ENCODE measurements at regions not wholly inside any gene's neighbourhood (a gene's known extent, or its start where the extent isn't known, plus 50 kb on each side); places are given as distances from the start of the nearest gene placed in this dataset.

DNA sequence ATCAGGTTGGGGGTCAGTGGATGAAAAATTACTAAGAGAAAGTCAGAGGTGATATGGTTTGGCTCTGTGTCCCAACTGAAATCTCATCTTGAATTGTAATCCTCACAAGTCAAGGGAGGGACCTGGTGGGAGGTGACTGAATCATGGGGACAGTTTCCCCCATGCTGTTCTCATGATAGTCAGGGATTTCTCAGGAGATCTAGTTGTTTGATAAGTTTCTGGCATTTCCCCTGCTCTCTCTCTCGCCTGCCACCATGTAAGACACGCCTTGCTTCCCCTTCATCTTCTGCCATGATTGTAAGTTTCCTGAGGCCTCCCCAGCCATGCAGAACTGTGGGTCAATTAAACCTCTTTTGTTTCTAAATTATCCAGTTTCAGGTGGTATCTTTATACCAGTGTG lies 945.8 kb upstream of the CRIM1 start:
- TF ChIP-seq, protein P1, sequence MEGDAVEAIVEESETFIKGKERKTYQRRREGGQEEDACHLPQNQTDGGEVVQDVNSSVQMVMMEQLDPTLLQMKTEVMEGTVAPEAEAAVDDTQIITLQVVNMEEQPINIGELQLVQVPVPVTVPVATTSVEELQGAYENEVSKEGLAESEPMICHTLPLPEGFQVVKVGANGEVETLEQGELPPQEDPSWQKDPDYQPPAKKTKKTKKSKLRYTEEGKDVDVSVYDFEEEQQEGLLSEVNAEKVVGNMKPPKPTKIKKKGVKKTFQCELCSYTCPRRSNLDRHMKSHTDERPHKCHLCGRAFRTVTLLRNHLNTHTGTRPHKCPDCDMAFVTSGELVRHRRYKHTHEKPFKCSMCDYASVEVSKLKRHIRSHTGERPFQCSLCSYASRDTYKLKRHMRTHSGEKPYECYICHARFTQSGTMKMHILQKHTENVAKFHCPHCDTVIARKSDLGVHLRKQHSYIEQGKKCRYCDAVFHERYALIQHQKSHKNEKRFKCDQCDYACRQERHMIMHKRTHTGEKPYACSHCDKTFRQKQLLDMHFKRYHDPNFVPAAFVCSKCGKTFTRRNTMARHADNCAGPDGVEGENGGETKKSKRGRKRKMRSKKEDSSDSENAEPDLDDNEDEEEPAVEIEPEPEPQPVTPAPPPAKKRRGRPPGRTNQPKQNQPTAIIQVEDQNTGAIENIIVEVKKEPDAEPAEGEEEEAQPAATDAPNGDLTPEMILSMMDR (IDR thresholded peaks at IDR 0.05) = no peak
- no peak for TF ChIP-seq POLR2A (IDR thresholded peaks at IDR 0.05)
